ENCODE measurements at regions not wholly inside any gene's neighbourhood (a gene's known extent, or its start where the extent isn't known, plus 50 kb on each side); places are given as distances from the start of the nearest gene placed in this dataset.

DNA sequence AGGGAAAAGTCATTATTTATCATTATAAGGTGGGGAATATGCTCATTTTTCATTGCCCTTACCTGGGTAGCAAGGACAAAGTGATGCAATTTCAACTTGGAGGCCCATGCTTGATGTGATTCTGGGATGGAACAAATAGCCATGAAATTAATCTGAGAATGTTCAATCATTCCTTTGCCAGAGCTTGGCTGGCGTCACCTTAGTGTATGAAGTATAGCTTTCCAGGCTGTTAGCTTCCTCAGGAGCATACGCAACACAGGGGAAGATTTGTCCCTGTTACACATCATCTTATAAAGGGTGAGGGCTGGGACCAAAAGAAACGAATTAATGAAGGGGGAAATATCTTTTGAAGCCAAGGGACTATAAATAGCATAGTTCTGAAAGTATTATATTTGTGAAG lies 91.4 kb upstream of the DEPDC1 start:
- no peak for TF ChIP-seq ZFX (IDR thresholded peaks at IDR 0.05; ENCODE audit: borderline replicate concordance)
- TF ChIP-seq, protein P1, sequence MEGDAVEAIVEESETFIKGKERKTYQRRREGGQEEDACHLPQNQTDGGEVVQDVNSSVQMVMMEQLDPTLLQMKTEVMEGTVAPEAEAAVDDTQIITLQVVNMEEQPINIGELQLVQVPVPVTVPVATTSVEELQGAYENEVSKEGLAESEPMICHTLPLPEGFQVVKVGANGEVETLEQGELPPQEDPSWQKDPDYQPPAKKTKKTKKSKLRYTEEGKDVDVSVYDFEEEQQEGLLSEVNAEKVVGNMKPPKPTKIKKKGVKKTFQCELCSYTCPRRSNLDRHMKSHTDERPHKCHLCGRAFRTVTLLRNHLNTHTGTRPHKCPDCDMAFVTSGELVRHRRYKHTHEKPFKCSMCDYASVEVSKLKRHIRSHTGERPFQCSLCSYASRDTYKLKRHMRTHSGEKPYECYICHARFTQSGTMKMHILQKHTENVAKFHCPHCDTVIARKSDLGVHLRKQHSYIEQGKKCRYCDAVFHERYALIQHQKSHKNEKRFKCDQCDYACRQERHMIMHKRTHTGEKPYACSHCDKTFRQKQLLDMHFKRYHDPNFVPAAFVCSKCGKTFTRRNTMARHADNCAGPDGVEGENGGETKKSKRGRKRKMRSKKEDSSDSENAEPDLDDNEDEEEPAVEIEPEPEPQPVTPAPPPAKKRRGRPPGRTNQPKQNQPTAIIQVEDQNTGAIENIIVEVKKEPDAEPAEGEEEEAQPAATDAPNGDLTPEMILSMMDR (IDR thresholded peaks at IDR 0.05) = no peak

DNA sequence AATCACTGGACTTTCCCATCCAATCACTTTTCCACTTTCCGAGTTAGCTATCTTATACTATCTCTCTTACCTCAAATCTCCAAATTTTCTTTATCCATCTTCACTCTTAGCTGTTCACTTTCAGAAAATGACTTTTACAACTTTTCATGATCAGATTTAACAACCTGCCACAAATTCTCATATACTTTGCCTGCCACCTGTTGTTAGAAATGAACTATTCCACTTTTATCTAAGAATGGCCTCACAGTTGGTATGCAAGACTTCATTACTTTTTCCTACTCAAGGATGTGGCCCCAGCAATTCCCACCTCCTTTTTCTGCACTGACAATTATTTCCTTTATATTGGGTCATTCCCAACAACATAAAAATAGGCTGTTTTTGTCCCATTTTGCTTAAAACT lies 93.6 kb upstream of the DEPDC1 start:
- TF ChIP-seq, protein P1 (IDR thresholded peaks at IDR 0.05) = peak; percentile 19; the same call in 1 of the 2 replicates
- TF ChIP-seq ZFX (IDR thresholded peaks at IDR 0.05; ENCODE audit: borderline replicate concordance) = no peak
- no peak overlapping the region for H3K27ac ChIP-seq

More for the DNA sequence above, 91.4 kb upstream of the DEPDC1 start:
- H3K27ac ChIP-seq = no peak overlapping the region

DNA sequence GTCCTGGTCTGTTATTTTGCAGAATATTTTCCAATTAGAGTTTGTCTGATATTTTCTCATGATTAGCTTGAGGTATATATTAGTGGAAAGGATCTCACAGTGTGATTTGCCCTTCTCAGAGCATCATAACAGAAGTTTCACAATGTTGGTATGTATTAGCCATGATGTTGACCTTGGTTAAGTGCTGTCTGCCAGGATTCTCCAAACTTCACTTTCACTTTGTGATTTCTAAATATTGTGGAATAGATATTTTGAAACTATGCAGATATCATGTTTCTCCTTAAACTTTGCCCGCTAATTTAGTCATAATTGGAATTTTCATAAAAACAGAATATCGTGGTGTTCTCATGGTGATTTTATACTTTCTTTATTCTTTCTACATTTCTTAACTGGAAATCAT lies 98.0 kb upstream of the DEPDC1 start:
- no peak for TF ChIP-seq ZFX (IDR thresholded peaks at IDR 0.05; ENCODE audit: borderline replicate concordance)
- TF ChIP-seq, protein P1 (IDR thresholded peaks at IDR 0.05) = no peak
- no peak overlapping the region for H3K27ac ChIP-seq

DNA sequence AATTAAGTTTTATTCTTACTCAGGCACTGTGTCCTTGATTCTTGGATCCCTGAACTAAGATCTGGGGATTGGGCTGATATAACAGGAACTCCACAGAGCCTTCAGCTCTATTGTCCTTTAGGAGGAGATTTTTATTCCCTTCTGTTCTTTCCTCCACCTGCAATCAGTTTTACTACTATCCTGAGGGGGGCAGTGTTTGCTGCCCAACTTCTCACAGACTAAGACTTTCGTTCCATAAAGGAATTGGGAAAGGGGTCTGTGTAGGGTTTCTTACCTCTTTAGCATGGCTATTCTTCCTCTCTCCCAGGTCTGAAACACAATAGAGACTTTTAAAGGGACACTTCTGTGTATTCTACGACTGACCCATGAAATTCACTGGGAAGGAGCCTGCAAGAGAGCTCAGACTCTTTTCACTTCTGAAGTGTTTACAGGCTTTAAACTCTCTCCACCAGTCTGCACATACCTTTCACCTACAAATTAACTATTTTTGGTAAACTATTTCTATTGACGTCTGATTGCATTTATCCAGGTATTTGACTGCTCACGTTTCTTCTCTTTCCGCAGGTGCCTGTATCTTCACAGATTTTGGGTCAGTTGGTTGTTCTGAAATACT lies 103.3 kb upstream of the DEPDC1 start:
- TF ChIP-seq, protein P1 (IDR thresholded peaks at IDR 0.05) = peak; percentile 84
- no peak for TF ChIP-seq ZFX (IDR thresholded peaks at IDR 0.05; ENCODE audit: borderline replicate concordance)
- H3K27ac ChIP-seq = no peak overlapping the region

DNA sequence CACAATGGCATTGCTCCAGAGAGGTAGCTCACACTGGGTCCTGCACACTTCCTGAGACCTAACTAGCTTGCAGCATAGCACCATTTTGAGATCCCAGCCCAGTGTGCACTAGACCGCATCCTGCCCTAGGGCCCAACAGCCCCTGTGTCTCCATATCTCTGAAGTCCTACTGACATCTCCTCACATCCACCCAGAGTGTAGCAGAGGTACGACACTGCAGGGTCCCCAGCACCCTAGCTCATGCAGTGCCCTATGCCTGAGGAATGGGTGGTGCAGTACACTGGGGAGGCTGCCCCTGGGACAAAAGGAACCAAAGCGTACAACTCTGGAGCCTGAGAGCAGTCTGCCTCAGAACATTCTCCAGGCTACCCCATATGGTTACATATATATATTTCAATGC lies 111.4 kb upstream of the DEPDC1 start:
- TF ChIP-seq ZFX (IDR thresholded peaks at IDR 0.05; ENCODE audit: borderline replicate concordance) = no peak
- TF ChIP-seq, protein P1 (IDR thresholded peaks at IDR 0.05) = no peak

DNA sequence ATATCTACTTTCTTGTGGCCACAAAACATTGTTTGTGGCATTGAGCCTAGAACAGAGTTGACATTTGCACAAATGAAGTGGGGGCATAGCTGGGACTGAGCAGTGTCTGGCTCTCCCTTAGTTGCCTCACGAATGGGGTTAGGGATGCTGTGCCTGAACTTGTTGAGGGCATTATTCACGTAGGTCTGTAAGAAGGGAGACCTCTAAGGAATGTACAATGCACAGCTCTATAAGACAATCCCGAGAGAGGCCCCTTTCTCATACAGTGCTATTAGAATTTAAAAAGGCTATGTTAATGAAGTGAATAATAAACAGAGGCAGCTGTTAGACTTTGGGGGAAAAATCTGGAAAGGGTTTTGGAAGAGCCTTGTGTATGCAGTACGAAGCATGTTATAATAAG lies 118.4 kb upstream of the DEPDC1 start:
- no peak for TF ChIP-seq ZFX (IDR thresholded peaks at IDR 0.05; ENCODE audit: borderline replicate concordance)
- TF ChIP-seq, protein P1 (IDR thresholded peaks at IDR 0.05) = no peak
- H3K27ac ChIP-seq = no peak overlapping the region

More for the DNA sequence above, 111.4 kb upstream of the DEPDC1 start:
- no peak overlapping the region for H3K27ac ChIP-seq

DNA sequence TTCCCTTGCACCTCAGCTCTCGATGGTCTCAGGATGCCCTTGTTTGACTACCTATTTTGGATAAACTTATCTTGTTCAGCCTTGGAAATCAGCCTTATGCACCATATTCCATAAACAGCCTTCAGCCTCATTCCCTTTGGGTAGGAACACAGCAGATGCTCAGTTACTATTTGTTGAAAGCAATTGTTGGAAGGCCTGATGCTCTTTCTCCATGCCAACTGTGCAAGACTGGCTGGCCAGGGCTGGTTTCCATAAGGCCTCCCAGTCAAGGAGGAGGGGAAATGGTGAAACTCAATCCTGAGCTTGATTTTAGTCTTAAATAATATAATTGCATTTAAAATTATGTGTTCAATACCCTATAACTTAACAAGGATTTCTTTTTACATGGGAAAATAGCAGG lies 121.1 kb upstream of the DEPDC1 start:
- no peak overlapping the region for H3K27ac ChIP-seq
- TF ChIP-seq, protein P1 (IDR thresholded peaks at IDR 0.05) = no peak
- no peak for TF ChIP-seq ZFX (IDR thresholded peaks at IDR 0.05; ENCODE audit: borderline replicate concordance)

Measured in 22Rv1 (cell line).